H54 (cell line): ENCODE measurements at regions not wholly inside any gene's neighbourhood (a gene's known extent, or its start where the extent isn't known, plus 50 kb on each side); places are given as distances from the start of the nearest gene placed in this dataset.
A peak's percentile ranks its signal among the peaks of the same experiment; 100 is the strongest.
"Not testable (repeated sequence)": the region's sequence is repeated elsewhere in the genome, so short reads cannot be mapped to it uniquely, and the experiment has no call there.

Source experiments
- DNase-seq: peaks from one replicate; pipeline ENCODE4 v3.0.0; 2011; ENCODE audit warnings: low spot score, mixed read lengths; ENCODE audit not compliant: insufficient read length
- FAIRE-seq: peaks from 3 replicates; lab custom pipeline; 2011; peaks lifted over from hg19 to GRCh38; lab: Jason Lieb, UNC
- POLR2A ChIP-seq: IDR thresholded peaks from 2 replicates; pipeline ENCODE4 v1.6.1; 2011; ENCODE audit warnings: low read depth, mild to moderate bottlenecking, low read length

DNA sequence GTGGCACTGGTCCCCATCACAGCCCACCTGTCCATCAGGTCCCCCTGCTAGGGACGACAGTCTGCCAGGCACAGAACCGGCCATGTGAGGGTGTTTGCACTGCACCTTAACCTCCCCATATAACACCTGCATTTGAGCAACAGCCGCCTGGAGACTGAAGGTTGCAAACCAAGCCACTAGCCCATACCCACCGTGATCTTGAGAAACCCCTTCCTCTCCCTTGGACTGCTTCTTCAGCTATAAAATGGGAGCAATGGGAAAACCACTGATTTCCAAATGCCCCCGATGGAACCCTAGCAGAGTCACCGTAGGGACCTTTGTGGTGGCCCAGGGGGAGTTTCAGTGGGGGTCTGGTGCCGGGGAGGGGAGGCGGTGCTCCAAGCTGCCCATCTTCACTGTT lies 120.1 kb downstream of the NPTX2 start:
- no peak for TF ChIP-seq POLR2A

DNA sequence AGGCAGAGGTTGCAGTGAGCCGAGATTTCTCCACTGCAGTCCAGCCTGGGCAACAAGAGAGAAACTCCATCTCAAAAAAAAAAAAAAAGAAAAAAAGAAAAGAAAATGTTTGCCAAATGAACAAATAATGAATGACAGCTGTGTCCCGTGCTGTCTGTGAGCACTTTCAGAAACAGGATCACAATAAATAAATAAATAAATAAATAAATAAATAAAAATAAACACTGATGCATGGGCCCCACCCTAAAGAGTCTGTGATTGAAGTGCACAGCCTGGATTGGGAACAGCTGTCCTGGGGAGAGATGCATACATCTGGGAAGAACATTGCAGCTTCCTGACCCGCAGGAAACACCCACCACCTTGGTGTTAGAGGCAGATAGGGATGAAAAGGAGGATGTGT lies 123.6 kb downstream of the NPTX2 start:
- FAIRE-seq: no peak
- no peak for TF ChIP-seq POLR2A
- no peak for DNase-seq

More for the DNA sequence above, 120.1 kb downstream of the NPTX2 start:
- DNase-seq (no peak), FAIRE-seq (no peak)

DNA sequence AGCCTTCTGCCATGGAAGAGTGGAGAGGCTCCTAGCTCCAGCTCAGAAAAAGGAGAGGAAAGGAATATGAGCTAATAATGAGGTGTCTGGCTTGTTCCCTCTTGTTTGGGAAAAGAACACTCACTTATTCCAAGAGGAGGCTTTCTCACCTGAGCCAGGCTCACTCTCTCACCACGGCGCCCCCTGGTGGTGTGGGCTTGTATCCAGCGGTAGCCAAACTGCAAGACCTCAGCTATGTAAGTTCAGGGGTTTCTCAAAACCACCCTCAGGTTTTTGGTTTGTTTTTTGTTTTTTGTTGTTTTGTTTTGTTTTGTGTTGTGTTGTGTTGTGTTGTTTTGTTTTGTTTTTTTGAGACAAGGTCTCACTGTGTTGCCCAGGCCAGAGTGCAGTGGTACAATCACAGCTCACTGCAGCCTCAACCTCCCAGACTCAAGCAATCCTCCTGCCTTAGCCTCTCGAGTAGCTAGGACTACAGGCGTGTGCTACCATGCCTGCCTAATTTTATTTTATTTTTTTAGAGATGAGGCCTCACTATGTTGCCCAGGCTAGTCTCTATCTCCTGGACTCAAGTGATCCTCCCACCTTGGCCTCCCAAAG lies 124.0 kb downstream of the TMEM130 start:
- DNase-seq (peak; percentile 62), FAIRE-seq (no peak)
- TF ChIP-seq POLR2A: no peak

DNA sequence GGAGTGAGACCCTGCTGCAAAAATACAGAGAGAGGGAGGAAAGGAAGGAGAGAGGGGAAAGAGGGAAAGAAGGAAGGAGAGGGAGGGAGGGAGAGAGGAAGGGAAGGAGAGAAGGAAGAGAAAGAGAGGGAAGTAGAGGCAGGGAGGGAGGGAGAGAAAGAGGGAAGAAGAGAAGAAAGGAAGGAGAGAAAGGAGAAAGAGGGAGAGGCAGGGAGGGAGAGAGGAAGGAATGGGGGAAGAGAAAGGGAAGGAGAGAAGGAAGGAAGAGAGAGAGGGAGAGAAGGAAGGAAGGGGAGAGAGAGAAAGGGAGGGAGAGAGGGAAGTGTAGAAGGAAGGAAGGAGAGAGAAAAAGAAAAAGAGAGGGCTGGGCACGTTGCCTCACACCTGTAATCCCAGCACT lies 121.7 kb downstream of the TMEM130 start:
- FAIRE-seq (no peak), DNase-seq (no peak)
- TF ChIP-seq POLR2A: no peak

DNA sequence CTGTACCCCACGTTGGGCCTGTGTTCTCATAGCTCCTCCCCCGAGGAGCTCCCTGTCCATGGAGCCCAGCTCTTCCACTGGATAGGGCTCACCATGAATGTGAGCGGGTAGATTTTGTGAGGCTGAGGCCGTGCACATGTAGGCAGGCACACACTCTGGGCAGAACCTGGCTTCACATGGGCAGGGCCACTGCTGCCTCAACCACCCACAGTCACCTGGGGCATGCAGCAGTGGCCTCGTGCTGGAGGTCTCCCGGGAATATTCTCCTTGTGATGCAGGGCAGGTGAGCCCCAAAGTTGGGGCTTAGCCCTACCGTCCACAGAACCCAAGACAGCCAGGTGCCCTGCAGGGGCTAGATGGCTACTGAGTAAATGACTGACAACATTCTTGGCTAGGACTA lies 116.6 kb downstream of the TMEM130 start:
- no peak for TF ChIP-seq POLR2A
- DNase-seq (no peak), FAIRE-seq (no peak)

DNA sequence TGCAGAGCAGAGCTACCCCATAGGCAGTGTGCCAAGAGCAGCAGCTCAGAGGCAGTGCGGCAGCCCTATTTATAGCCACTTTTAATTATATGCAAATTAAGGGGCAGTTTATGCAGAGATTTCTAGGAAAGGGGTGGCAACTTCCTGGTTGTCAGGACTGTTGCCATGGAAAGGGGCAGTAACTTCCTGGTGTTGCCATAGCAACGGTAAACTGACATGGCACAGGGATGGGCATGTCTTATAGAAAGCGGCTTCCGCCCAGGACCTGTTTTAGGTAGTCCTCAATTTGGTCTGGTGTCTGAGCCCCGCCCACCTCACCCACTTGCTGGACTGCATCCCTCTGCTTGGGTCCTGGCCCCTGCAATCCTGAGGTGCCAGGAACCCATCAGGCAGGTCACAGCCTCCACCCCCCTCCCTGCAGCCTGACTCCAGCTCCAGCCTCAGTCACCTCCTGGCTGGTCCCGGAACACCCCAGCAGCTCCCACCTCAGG lies 115.8 kb downstream of the TMEM130 start:
- no peak for FAIRE-seq
- TF ChIP-seq POLR2A: no peak
- no peak for DNase-seq

DNA sequence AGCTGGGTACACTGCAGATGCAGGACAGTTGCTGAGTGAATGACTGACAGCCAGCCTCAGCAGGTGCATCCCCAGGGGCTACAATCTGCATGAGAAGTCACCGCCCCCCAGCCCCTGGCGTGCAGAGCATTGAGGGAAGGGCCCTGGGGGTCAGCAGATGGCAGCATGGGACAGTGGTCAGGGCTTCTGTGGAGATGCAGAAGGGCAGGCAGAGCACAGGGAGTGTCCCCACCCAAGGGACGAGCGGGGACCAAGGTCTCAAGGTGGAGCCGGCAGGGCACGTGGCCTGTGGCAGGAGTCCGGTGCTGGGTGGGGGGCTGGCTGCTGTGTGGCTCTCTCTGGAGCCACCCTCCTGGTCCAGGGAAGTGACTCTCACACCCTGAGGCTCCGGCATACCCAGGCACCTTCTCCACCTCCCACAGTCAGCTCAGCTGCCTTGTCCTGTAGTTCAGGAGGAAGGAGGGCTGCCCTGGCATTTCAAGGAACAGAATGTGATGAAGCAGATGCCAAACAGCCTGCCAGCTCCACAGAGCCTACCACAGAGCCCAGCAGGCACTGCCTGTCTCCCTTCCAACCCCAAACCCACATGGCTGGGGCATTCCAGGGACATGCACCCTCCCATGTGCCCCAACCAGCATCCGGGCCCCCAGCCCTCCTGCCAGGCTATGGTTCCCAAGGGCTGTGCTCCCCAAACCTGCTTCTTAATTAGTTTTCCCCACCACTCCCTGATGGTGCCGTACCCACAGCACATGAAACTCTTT lies 114.5 kb downstream of the TMEM130 start:
- no peak for TF ChIP-seq POLR2A
- FAIRE-seq (no peak), DNase-seq (no peak)

DNA sequence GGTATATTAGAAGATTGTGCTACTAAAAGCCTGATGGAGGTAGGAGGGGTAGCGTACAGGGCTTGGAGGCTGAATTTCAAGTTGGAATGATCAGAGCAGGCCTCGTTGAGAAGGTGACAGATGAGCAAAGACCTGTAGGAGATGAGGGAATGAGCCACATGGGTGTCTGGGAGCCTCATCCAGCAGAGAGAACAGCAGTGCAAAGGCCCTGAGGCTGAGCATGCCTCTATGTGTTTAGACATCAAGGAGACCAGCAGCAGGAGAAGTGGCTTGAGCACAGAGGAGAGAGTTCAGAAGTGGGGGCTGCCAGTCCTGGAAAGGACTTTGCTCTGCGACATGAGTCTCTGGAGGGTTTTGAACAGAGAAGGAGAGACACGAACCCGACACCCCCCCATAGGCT lies 111.7 kb downstream of the TMEM130 start:
- DNase-seq (no peak), FAIRE-seq (no peak)
- no peak for TF ChIP-seq POLR2A

DNA sequence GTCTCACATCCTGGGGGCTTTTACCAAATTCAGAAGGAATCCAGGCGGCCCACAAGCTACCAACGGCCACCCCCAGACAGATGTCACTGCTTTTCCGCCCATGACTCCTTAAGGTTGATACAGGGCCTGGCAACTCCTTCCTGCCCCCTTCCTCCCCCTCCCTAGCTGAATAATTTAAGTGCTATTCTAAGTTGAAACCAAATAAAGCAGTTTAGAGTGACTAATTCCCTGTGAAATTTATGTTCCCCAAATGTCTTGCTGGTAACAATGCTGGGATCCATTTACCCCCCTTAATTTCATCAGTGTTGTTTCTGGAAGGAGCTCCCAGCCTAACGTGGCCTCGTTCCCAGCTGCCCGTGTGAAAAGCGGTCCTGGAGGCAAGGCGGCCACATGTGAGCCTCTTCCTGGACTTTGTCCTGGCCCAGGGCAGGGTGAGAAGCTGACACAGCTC lies 109.6 kb downstream of the TMEM130 start:
- no peak for TF ChIP-seq POLR2A
- DNase-seq (no peak), FAIRE-seq (no peak)

DNA sequence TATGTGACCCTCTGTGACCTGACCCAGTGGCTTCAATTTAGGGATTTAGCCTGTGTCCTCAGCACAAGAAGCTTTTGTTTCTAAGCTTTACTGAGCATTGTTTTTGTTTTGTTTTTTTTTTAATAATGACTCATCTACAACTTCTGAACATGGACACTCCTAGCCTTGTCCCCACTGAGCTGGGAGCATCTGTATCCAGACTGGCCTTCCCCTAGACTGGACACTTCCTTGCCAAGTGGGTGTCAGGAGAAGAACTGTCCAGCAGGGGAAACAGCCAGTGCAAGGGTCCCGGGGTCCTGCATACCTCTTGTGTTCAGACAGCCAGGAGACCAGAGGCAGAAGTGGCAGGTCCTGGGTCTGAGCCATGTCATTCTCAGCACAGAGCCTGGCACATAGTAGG lies 108.6 kb downstream of the TMEM130 start:
- no peak for TF ChIP-seq POLR2A
- DNase-seq (no peak), FAIRE-seq (no peak)

DNA sequence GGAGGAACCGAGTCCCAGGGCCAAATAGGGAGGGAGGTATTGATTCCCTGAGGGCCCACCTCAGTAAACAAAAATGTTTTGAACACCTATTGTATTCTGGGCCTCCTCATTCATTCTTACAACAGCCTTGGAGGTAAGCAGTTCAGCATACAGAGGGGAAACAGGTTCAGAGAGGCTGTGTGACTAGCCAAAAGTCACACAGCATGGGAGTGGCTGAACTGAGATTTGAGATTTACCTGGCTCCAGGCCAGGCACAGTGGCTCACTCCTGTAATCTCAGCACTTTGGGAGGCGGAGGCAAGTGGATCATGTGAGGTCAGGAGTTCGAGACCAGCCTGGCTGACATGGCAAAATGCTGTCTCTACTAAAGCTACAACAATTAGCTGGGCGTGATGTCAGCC lies 107.2 kb downstream of the TMEM130 start:
- no peak for TF ChIP-seq POLR2A
- no peak for FAIRE-seq
- no peak for DNase-seq

DNA sequence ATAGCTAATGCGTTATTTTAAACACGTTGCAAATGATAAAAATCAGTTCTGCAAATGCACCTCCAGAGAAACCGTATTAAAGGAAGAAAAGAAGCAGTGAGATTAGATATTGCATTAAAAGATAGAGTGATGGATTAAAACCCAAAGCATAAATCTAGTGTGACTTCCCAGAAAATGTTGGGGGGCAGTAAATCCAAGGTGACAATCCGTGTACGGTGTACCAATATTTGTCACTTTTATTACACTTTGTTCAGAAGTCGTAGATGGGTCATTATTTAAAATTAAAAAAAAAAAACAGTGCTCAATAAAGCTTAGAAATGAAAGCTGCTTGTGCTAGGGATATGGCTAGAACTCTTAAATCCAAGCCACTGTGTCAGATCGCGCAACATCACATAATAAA lies 106.4 kb downstream of the TMEM130 start:
- TF ChIP-seq POLR2A: no peak
- no peak for DNase-seq
- FAIRE-seq: no peak

DNA sequence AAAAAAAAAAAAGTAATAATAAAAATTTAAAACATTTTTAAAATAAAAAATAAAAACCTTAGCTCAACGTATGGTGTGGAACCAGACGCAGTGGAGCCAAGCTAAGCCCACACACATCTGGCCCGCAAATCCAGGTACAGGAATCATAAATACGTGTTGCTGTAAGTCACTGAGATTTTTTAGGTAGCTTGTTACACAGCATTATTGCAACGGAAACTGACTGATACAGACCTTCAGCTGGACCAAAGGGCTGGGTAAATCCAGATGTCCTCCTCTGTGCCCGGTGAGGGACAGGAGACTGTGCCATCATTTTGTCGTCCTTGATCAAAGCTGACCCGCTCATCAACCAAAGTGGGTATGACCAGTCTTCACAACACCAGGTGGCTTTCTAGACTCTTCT lies 104.9 kb downstream of the TMEM130 start:
- TF ChIP-seq POLR2A: no peak
- no peak for FAIRE-seq
- no peak for DNase-seq

DNA sequence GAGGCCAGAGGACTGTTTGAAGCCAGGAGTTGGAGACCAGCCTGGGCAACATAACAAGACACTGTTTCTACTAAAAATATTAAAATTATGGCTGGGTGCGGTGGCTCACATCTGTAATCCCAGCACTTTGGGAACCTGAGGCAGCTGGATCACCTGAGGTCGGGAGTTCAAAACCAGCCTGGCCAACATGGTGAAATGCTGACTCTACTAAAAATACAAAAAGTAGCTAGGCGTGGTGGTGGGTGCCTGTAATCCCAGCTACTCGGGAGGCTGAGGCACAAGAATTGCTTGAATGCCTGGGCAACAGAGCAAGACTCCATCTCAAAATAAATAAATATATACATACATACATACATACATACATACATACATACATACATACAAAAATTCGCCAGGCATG lies 99.7 kb downstream of the TMEM130 start:
- FAIRE-seq, DNase-seq: not testable (repeated sequence)

DNA sequence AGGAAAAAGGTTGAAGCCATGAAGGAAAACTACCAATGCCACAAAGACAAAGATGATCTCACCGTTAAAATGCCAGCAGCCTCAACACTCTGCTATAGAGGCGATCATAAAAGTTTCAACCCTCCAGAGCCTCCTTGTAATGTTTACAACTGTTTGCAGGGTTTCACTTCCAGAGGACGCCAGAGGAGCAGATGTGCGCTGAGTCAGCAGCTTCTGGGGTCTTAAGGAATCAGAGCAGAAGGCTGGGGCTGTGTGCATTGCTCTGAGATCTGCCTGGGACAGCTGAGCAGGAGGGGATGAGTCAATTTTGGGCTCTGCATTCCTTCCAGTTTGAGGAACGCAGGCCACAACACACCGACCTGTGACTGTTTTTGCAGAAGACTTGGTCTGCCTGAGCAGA lies 98.3 kb downstream of the TMEM130 start:
- no peak for DNase-seq
- no peak for FAIRE-seq
- TF ChIP-seq POLR2A: no peak
